ENCODE measurements at regions not wholly inside any gene's neighbourhood (a gene's known extent, or its start where the extent isn't known, plus 50 kb on each side); places are given as distances from the start of the nearest gene placed in this dataset.

DNA sequence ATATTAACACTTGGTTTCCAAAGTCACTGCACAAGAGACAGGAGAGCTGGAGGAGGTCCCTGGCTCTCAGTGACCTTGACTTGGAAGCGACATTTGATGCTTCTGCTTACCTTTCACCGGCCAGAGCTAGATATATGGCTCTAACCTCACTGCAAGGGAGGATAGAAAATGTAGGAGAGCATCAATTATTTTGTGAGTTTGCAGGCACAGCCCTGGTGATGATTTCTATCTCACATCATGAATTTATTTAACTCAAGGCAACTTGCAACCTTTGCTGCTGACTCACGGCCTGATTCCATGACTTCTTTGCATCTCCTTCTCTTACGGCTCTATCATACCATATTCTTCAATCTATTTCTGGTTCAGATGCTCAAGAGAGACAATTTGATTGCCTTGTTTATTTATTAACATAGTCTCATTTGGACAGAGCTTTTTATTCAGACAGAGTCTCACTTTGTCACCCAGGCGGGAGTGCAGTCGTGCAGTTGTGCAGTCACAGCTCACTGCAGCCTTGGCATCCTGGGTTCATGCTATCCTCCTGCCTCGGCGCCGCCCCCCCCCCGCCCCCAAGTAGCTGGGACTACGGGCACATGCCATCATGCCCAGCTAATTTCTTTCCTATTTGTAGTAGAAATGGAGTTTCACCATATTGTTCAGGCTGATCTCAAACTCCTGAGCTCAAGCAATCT lies 196.0 kb downstream of the REEP3 start:
- H3K4me3 ChIP-seq (ENCODE audit: low read depth in 1 of 2, low read length in 1 of 2): no peak overlapping the region
- no peaks in the 10 kb centered on the region for H3K27me3 ChIP-seq
- no peak overlapping the region for H3K27ac ChIP-seq
- H3K36me3 ChIP-seq: no peaks in the 10 kb centered on the region
- H3K4me1 ChIP-seq (ENCODE audit: control insufficient read depth in 1 of 2, insufficient read depth in 1 of 2, low read depth in 1 of 2, low read length in 1 of 2): peaks cover 0 to 3% of the 10 kb centered on the region in 2 experiments
- TF ChIP-seq, protein P1, sequence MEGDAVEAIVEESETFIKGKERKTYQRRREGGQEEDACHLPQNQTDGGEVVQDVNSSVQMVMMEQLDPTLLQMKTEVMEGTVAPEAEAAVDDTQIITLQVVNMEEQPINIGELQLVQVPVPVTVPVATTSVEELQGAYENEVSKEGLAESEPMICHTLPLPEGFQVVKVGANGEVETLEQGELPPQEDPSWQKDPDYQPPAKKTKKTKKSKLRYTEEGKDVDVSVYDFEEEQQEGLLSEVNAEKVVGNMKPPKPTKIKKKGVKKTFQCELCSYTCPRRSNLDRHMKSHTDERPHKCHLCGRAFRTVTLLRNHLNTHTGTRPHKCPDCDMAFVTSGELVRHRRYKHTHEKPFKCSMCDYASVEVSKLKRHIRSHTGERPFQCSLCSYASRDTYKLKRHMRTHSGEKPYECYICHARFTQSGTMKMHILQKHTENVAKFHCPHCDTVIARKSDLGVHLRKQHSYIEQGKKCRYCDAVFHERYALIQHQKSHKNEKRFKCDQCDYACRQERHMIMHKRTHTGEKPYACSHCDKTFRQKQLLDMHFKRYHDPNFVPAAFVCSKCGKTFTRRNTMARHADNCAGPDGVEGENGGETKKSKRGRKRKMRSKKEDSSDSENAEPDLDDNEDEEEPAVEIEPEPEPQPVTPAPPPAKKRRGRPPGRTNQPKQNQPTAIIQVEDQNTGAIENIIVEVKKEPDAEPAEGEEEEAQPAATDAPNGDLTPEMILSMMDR (IDR thresholded peaks at IDR 0.05): no peak
- no peaks in the 10 kb centered on the region for H3K9me3 ChIP-seq

DNA sequence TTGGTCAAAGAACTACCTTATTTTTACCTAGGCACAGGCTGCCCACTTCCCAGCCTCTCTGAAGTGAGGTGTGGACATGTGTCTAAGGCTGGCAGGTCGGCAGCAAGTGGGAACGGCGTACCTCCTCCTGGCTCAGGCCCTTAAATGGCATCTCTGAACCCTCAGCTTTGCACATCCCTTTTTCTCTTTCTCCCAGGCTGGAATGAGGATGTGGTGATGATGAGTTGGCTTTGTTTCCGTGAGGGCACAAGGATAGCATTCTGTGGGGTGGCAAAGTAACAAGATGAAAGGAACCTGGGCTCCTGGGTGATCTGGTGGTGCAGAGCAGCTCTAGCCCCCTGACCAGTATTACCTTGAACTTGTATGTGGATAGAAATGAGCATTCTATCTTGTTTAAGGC lies 196.8 kb downstream of the REEP3 start:
- Histone ChIP-seq H3K9me3 (no peaks in the 10 kb centered on the region), H3K27me3 (no peaks in the 10 kb centered on the region), H3K27ac (no peak overlapping the region), H3K4me1 (ENCODE audit: control insufficient read depth in 1 of 2, insufficient read depth in 1 of 2, low read depth in 1 of 2, low read length in 1 of 2) (peaks cover 0 to 3% of the 10 kb centered on the region in 2 experiments), H3K36me3 (no peaks in the 10 kb centered on the region), H3K4me3 (ENCODE audit: low read depth in 1 of 2, low read length in 1 of 2) (no peak overlapping the region)
- TF ChIP-seq, protein P1 (IDR thresholded peaks at IDR 0.05): no peak

DNA sequence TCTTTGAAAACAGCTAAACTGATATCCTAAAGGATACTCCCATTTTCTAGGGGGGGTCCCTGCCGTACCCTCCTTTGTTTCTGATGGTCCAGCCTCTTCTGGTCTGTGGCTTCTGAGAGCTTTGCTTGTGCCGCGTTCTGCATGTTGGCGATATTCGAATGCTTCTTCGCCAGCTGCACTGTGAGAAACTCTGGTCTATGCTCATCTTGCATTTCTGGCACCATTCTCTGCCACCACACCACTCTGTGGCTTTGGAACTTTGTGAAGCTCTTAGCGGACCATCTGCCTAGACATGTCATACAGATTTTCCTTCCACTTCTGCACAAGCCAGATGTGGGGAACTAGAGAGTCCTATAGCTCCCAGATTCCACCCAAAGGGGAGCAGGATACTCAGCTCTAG lies 197.2 kb downstream of the REEP3 start:
- Histone ChIP-seq H3K27ac (no peak overlapping the region), H3K27me3 (no peaks in the 10 kb centered on the region), H3K9me3 (no peaks in the 10 kb centered on the region), H3K4me1 (ENCODE audit: control insufficient read depth in 1 of 2, insufficient read depth in 1 of 2, low read depth in 1 of 2, low read length in 1 of 2) (peaks cover 0 to 3% of the 10 kb centered on the region in 2 experiments), H3K36me3 (no peaks in the 10 kb centered on the region), H3K4me3 (ENCODE audit: low read depth in 1 of 2, low read length in 1 of 2) (no peak overlapping the region)
- TF ChIP-seq, protein P1 (IDR thresholded peaks at IDR 0.05): no peak

DNA sequence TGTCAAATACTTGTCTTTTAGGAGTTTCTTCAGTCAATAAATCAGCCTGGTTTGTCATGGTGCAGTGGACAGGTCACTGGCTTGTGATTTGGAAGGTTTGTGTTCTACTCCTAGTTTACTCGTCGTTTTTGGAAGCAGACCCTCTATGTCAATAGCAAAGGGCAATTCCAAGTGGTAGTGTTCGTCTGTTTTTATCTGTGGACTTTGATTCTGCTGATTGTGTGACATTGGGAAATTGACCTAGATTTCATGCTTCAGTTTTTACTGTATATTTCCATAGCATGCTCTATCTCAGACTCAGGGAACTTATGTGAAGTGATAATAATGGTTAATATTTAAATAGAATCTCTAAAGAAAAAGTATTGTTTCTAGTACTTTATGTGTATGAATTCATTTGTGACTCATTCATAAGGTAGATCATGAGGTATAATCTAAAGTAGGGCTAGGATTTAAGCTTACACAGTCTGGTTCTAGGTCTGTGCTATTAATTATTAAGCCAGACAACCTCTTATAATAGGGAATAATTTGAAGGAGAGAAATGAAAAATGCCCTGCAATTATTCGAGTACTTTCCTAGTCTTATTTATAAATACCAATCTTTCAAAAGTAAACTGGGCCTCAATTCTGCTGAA lies 198.1 kb downstream of the REEP3 start:
- no peak overlapping the region for H3K27ac ChIP-seq
- TF ChIP-seq, protein P1 (IDR thresholded peaks at IDR 0.05): no peak
- peaks cover 3% of the 10 kb centered on the region for H3K27me3 ChIP-seq
- H3K4me1 ChIP-seq (ENCODE audit: control insufficient read depth in 1 of 2, insufficient read depth in 1 of 2, low read depth in 1 of 2, low read length in 1 of 2): peaks cover 0 to 3% of the 10 kb centered on the region in 2 experiments
- H3K4me3 ChIP-seq (ENCODE audit: low read depth in 1 of 2, low read length in 1 of 2): no peak overlapping the region
- H3K36me3 ChIP-seq: no peaks in the 10 kb centered on the region
- H3K9me3 ChIP-seq: no peaks in the 10 kb centered on the region

DNA sequence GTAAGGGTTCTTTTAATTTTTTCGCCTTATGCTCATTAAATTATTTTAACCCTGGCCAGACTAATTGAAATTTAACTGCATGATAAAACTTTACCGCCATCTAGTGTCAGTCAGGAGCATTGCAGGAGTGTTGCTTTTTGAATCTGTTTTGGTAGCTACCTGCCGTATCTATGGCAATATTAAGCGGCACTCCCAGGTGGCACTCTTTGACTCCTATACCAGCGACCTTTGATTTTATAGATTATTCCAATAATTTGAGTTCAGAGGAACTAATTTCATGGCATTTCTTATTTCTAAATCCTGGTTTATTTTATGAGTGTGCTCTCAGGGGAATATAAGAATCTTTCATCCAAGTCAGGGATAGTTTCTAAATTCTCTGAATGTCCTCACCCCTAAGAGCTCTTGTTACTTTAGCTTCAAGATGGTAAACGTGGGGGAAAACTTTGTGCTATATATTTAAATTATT lies 198.9 kb downstream of the REEP3 start:
- Histone ChIP-seq H3K4me3 (ENCODE audit: low read depth in 1 of 2, low read length in 1 of 2) (no peak overlapping the region), H3K9me3 (no peaks in the 10 kb centered on the region), H3K27ac (no peak overlapping the region), H3K36me3 (no peaks in the 10 kb centered on the region), H3K27me3 (peaks cover 11% of the 10 kb centered on the region), H3K4me1 (ENCODE audit: control insufficient read depth in 1 of 2, insufficient read depth in 1 of 2, low read depth in 1 of 2, low read length in 1 of 2) (peaks cover 0 to 3% of the 10 kb centered on the region in 2 experiments)
- TF ChIP-seq, protein P1 (IDR thresholded peaks at IDR 0.05): peak; percentile 89
